ENCODE measurements at regions not wholly inside any gene's neighbourhood (a gene's known extent, or its start where the extent isn't known, plus 50 kb on each side); places are given as distances from the start of the nearest gene placed in this dataset.

DNA sequence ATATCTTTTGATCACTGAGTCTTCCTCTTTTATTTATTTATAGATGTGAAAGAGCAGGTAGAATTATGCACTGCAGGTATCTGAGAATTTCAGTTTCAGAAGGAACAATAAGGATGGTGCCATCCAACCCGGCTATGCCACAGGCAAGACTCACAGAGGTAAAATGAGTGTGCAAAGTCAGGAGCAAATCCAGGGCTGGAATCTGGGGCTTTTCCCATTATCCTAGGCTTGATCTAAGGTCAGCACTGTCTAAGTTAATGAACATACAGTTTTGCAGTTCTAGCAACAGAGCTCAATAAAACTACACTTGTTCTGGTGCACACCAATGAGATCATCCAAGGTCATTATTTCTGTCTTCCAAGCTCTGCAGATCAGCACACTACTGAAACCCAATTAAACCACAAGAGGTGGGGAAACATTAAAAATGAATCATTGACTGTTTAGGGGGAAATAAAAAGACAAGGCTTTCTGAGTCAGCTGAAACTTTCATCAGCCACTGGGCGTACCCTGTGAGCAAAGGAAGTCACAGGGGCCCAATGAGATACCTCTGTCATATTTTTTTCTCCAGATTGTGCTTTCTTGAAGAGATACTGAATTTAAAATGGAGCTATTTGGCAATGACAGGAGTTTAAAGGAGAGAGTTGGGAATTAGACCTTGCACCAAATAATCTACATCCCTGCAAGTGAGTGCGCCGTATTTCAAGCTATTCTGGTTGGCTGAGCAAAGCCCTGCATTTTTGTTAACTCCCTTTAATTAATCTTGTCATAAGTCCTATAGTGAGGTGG, 662.2 kb upstream of the ZNF608 start:
- intact Hi-C loops (cut with micrococcal nuclease) = no loop called here
- peaks cover 15% of the 10 kb centered on the region for H3K9me3 ChIP-seq (replicated peaks)
- TF ChIP-seq, protein P1, sequence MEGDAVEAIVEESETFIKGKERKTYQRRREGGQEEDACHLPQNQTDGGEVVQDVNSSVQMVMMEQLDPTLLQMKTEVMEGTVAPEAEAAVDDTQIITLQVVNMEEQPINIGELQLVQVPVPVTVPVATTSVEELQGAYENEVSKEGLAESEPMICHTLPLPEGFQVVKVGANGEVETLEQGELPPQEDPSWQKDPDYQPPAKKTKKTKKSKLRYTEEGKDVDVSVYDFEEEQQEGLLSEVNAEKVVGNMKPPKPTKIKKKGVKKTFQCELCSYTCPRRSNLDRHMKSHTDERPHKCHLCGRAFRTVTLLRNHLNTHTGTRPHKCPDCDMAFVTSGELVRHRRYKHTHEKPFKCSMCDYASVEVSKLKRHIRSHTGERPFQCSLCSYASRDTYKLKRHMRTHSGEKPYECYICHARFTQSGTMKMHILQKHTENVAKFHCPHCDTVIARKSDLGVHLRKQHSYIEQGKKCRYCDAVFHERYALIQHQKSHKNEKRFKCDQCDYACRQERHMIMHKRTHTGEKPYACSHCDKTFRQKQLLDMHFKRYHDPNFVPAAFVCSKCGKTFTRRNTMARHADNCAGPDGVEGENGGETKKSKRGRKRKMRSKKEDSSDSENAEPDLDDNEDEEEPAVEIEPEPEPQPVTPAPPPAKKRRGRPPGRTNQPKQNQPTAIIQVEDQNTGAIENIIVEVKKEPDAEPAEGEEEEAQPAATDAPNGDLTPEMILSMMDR (IDR thresholded peaks at IDR 0.05; ENCODE audit: borderline replicate concordance) = no peak
- no peaks in the 10 kb centered on the region for H3K27me3 ChIP-seq (ENCODE audit: low read depth)
- no peak overlapping the region for H3K27ac ChIP-seq (replicated peaks)
- H3K4me1 ChIP-seq = peaks cover 47% of the 10 kb centered on the region
- no peaks in the 10 kb centered on the region for H3K36me3 ChIP-seq
- DNase-seq = no peak
- no peak overlapping the region for H3K4me3 ChIP-seq

DNA sequence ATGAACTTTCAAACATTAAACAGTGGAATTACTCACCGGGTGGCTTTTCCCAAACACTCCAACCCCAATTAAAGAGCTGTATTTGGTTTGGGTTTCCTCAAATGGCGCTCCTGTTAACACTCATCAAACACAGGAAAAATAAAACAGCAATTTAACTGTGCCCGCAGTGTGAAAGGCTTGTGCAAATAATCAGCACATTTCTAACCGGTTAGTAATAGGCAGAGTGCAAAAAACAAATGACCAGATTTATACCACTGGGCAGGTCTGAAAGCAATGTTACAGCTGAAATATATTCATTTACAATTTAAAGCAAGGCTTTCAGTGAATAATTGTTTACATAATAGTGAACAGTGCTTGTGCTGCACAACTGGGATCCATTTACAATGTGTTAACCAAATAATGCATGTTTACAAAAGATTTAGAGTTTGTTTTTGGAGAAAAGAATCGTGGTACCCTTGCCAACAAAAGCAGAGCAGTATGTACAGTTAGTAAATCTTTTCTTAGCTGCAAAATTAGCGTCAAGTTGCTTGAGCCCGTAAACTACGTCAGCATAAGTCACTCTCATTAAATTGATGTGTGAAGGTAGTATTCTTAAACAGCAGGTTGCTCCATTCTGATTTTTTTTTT, 662.9 kb upstream of the ZNF608 start:
- H3K9me3 ChIP-seq (replicated peaks) = peaks cover 15% of the 10 kb centered on the region
- no peaks in the 10 kb centered on the region for H3K27me3 ChIP-seq (ENCODE audit: low read depth)
- no peak for DNase-seq
- H3K27ac ChIP-seq (replicated peaks) = no peak overlapping the region
- H3K4me1 ChIP-seq = peaks cover 47% of the 10 kb centered on the region
- no peak overlapping the region for H3K4me3 ChIP-seq
- no peaks in the 10 kb centered on the region for H3K36me3 ChIP-seq
- TF ChIP-seq, protein P1 (IDR thresholded peaks at IDR 0.05; ENCODE audit: borderline replicate concordance) = no peak
- intact Hi-C loops (cut with micrococcal nuclease) = no loop called here

DNA sequence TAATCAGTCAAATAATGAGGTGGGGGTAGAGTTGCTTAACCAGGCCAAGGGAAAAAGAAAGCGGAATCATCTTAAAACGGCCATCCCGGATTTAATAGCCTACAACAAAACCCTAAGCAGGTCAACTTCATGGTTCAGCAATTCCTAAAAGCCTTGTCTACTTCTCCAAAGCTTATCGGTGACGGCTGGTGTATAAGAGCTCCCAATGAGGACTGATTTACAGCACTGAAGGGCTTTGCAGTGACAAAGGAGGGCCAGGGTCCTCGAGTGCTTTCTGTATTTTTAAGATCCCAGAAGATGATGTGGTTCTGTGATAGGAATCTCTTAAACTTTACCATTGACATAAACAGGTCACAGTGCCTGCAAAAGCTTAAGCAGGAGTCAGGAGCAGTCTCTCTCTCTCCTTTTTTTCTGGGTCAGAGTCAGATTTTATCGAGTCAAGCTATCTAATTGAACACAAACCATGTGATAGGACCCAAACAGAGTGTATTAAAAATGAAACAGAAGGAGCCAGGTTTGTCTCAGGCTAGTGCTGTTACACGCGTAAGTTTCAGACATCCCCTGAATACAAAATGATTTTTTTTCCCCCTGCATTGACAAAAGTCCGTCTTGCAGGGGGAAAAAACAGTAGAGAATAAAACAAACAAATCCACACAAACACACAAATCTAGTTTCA, 663.6 kb upstream of the ZNF608 start:
- H3K9me3 ChIP-seq (replicated peaks) = peaks cover 15% of the 10 kb centered on the region
- H3K27me3 ChIP-seq (ENCODE audit: low read depth) = no peaks in the 10 kb centered on the region
- no peak for DNase-seq
- intact Hi-C loops (cut with micrococcal nuclease) = no loop called here
- peaks cover 47% of the 10 kb centered on the region for H3K4me1 ChIP-seq
- no peak overlapping the region for H3K4me3 ChIP-seq
- TF ChIP-seq, protein P1 (IDR thresholded peaks at IDR 0.05; ENCODE audit: borderline replicate concordance) = no peak
- H3K36me3 ChIP-seq = no peaks in the 10 kb centered on the region
- peak overlapping the region; percentile 53 for H3K27ac ChIP-seq (replicated peaks)

DNA sequence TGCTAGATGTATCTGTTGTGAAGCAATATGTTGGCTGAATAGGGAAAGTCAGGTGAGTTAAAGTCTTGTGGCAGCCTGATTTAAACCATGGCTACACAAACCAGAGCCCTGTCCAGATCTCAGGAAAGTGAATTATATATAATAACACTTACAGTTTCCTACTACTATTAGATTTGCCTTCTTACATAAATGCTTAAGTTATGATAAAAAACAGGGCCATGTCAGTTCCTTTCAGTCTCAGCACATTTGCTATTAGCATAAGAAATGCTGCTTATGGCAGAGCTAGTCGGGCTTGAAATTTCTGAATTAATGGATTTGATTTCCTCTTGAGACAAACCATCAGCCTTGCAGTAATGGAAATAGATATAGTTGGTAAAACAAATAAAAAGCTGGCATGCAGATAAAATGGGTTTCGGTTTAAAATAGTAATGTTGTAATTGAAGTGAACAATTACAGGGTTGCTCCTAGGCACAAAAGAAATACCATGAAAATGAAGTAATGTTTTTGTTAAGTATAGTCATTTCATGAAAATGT, 664.2 kb upstream of the ZNF608 start:
- Histone ChIP-seq H3K27ac (replicated peaks) (peak overlapping the region; percentile 53), H3K4me3 (no peak overlapping the region), H3K4me1 (peaks cover 47% of the 10 kb centered on the region), H3K36me3 (no peaks in the 10 kb centered on the region), H3K9me3 (replicated peaks) (peaks cover 11% of the 10 kb centered on the region), H3K27me3 (ENCODE audit: low read depth) (no peaks in the 10 kb centered on the region)
- intact Hi-C loops (cut with micrococcal nuclease) = no loop called here
- no peak for DNase-seq
- TF ChIP-seq, protein P1 (IDR thresholded peaks at IDR 0.05; ENCODE audit: borderline replicate concordance) = no peak

DNA sequence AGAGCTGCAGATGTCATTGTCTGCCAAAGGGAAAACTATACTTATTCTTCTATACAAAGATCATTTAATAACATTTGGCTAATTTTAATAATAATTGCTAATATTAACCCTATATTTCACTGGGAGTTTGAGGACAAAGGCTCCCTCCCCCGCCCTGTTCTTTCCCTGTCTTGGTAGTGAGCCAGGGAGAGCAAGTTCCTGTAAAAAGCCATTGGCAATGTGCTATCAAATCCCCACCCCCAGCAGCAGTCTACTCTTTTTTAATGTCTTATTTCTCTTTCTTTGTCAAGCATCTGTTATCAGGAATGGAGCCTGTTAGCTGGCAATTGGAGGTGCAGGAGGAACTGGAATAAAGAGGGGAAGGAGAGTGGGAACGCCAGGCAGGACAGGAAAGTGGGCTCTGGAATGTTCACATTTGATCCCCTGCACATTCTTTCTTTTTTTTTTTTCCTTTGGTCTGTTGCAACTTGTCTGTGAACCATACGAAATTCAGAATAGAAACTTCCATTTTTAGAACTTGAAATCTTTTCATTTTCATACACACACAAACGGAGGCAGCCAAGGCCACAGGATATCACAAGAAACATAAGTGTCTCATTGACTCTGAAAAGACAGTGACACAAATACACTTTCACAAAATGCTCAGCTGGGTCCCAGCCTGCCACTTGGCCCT, 664.8 kb upstream of the ZNF608 start:
- TF ChIP-seq, protein P1 (IDR thresholded peaks at IDR 0.05; ENCODE audit: borderline replicate concordance) = no peak
- peak overlapping the region; percentile 38 for H3K4me3 ChIP-seq
- H3K27me3 ChIP-seq (ENCODE audit: low read depth) = no peaks in the 10 kb centered on the region
- peak overlapping the region; percentile 53 for H3K27ac ChIP-seq (replicated peaks)
- no peaks in the 10 kb centered on the region for H3K36me3 ChIP-seq
- H3K4me1 ChIP-seq = peaks cover 47% of the 10 kb centered on the region
- peaks cover 5% of the 10 kb centered on the region for H3K9me3 ChIP-seq (replicated peaks)
- intact Hi-C loops (cut with micrococcal nuclease) = no loop called here
- DNase-seq = no peak

Data from left ventricle myocardium inferior (tissue), 1 donor.